LNCaP clone FGC (cell line): ENCODE measurements at regions not wholly inside any gene's neighbourhood (a gene's known extent, or its start where the extent isn't known, plus 50 kb on each side); places are given as distances from the start of the nearest gene placed in this dataset.

ENCODE experiments used
- DNase-seq: peaks from one replicate; pipeline ENCODE4 v3.0.0-alpha.2; 2011; ENCODE audit warnings: low read depth
- H3K4me3 ChIP-seq: 2 replicates; pipeline ENCODE4 v1.5.1; 2011; ENCODE audit warnings: mild to moderate bottlenecking, low read depth, low read length, control low read depth
- CTCF ChIP-seq: IDR thresholded peaks from 2 replicates; pipeline ENCODE4 v1.5.1; 2012; ENCODE audit warnings: mild to moderate bottlenecking; ENCODE audit not compliant: control insufficient read depth, insufficient read depth; ENCODE audit errors: extremely low read depth

- peak; percentile 30 for DNase-seq
- TF ChIP-seq CTCF = no peak
- no peak overlapping the region for H3K4me3 ChIP-seq
These were observed 68.5 kb downstream of the ADM start for GRCh38 chr11:10373340-10373739.

DNA sequence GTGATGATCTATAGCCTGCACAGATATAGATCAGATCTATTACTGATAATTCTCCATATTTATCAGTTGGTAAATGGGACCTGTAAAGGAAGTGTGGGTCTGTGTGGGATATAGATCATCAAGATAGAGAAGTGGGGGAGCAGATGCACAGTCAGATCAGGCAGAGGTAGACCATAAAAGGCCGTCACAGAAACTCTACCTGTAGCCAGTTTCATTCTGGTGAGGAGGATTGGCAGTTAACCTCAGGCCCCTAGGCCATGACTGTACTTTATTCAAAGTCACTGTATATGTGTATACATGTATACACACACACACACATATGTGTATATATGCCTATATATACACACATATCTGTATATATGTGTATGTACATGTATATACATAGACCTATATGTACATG is 69.1 kb downstream of the ADM start:
- DNase-seq = no peak
- H3K4me3 ChIP-seq = no peak overlapping the region
- no peak for TF ChIP-seq CTCF

DNA sequence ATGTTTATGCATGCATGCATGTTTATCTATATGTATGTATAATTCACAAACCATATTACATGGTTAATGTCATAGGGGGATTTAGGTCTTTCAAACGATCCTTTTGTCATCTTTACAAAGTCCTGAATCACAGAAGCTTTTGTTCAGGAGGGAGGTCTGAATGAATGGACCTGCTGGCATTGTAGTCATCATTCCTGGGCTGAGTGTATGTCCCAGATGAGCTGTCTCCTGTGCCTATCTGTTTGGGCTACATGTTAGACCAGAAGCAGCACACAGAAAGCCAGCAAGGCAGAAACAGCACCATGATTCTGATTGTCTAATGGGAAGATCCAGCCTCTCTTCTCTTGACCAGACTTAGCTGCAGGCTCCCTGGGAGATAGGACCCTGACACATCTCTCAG is 69.5 kb downstream of the ADM start:
- no peak for TF ChIP-seq CTCF
- H3K4me3 ChIP-seq = no peak overlapping the region
- no peak for DNase-seq

- no peak overlapping the region for H3K4me3 ChIP-seq
- no peak for DNase-seq
- TF ChIP-seq CTCF = no peak
These were observed 70.6 kb downstream of the ADM start for GRCh38 chr11:10375280-10375971.

DNA sequence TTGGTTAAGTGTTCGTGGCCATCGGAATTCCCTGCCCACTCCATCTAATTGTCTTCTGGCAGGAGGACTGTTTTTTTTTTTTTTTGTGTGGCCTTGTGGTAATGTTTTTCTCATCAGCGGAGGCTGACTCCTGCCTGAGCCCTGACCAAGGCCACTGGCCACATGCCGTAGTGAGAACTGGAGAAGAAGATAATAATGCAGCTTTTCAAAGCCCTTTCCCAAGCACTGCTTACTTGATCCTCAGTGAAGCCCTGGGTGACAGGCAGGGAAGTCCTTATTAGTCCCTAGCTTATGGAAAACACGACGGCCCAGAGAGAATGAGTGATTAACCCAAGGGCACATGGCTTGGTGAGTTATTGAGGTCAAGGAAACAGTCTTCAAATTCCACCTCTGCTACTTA is 71.2 kb downstream of the ADM start:
- no peak for DNase-seq
- no peak overlapping the region for H3K4me3 ChIP-seq
- TF ChIP-seq CTCF = no peak

DNA sequence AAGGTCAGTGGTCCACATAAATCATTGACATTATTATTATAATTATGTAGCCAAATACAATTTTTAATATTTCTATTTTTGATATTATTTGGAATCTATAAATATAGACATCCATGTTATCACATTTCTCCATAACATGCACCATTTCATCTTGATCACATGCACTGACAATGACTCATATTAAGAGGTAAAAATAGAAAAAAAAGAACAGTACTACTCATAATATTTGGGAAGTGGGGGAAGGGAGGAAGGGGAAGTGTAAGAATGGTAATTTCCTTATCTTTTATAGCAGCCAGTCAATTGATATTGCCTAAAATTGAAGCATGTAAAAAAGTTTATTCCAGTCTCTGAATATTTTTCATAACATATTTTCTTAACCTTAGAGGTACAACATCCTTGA is 72.3 kb downstream of the ADM start:
- DNase-seq = no peak
- TF ChIP-seq CTCF = no peak
- no peak overlapping the region for H3K4me3 ChIP-seq

GRCh38 chr11:10378362-10378761 is 73.5 kb downstream of the ADM start:
- no peak overlapping the region for H3K4me3 ChIP-seq
- DNase-seq = no peak
- TF ChIP-seq CTCF = no peak
